ENCODE measurements at regions not wholly inside any gene's neighbourhood (a gene's known extent, or its start where the extent isn't known, plus 50 kb on each side); places are given as distances from the start of the nearest gene placed in this dataset.

DNA sequence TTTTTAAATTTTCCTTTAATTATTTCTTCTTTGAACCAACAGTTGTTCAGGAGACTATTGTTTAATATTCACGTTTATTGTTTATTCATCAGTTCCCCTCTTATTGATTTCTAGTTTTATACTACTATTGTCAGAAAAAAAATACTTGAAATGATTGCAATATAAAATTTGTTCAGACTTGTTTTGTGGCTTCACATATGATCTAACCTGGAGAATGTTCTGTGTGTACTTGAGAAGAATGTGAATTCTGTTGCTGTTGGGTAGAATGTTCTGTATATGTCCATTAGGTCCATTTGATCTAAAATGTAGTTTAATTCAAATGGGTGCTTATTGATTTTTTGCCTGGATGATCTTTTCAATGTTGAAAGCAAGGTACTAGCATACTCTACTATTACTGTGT, 408.7 kb upstream of the RIOK2 start:
- no peak for DNase-seq (ENCODE audit: low read depth)

DNA sequence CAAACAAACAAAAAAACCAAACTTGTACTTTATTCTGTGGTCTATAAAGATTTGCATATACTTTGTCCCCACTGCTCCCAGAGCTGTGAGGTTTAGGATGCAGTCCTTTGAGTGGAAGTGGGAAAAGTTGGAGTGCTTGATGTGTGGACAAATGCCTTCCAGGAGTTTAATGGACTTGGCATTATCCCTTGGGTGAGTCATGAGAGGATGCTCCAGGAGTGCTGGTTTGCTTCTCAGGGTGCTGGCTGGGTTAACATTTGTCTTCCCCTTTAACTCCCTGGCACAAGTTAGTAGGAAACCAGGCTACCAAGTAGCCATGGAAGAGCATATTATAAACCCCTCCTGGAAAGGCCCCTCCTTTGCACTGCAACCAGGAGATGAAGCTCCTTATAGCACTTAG, 417.4 kb upstream of the RIOK2 start:
- DNase-seq (ENCODE audit: low read depth) = no peak

DNA sequence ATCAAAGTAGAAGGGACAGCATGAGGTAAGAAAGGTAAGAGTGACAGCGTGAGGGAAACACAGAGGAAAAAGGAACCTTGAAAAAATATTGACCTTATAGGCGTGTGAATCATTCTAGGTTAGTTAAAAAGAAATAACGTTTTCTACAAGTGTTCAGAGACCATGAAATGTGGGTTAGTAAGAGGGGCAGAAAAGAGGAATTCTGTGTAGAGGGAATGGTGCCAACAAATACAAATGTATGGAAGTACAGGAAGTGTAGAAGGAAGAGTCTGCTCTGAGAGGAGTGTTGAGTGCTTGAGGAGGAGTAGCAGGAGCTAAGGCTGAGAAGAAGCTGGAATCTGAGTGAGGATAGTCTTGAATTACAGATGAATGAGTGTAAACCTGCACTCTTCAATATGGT, 418.6 kb upstream of the RIOK2 start:
- no peak for DNase-seq (ENCODE audit: low read depth)

DNA sequence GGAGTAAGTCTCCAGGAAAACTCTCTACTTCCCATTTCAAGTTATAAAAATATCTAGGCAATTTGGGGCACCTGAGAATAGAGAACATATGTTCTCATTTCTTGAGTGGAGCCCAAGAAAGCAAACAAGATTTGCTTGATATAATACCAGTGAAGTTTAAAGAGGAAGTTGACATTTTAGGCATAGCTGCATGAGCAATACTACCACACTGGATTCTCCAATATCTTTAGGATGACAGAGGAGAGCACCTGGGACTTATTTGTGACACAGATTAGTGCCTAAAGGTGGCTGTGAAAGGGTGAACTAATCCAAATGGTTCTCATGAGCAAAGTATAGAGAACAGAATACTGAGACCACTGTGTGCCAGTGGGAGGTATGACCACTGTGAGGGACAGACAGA, 423.5 kb upstream of the RIOK2 start:
- DNase-seq (ENCODE audit: low read depth) = no peak

DNA sequence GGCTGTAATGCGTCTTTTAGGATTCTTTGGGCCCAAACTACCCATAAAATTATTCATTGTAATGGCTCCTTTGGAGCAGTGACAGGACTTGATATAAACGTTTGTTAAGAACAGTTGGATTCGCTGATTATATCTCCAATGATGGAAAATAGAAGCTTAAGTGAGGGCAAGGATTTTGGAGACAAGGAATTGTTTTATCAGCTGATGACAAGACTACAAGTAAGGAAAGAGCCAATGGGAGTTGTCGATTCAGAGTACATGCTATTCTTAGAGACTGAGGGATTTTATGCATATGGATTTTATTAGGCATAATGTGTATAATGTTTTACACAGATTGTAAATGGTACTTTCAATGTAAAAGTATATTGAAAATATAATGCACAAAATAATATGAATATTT, 425.5 kb upstream of the RIOK2 start:
- no peak for DNase-seq (ENCODE audit: low read depth)

DNA sequence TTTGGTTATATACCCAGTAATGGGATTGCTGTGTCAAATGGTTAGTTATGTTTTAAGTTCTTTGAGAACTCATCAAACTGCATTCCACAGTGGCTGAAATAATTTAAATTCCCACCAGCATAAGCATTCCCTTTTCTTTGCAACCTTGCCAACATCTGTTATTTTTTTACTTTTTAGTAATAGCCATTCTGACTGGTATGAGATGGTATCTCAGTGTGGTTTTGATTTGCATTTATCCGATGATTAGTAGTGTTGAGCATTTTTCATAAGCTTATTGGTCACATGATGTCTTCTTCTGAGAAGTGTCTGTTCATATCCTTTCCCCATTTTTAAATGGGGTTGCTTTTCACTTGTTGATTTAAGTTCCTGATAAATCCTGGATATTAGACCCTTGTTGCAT, 435.7 kb upstream of the RIOK2 start:
- DNase-seq (ENCODE audit: low read depth) = peak; percentile 32

DNA sequence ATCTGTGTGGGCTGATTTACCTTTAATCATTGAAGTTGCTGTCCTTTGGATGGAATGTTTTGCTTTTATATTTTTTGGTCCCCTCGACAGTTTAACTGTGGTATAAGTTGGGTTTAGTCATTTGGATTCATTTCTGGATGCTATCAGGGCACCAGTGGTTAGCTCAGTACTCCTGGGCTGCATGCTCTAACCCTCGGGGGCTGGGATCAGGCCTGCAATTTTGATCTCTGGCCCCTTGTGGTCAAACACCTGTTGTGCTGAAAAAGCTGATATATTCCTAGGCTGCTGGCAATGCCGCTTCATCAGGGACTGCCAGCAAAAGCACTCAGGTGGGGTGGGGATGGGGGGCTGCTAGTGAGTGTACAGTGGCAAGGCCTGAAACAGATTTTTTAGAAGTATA, 440.4 kb upstream of the RIOK2 start:
- DNase-seq (ENCODE audit: low read depth) = no peak

DNA sequence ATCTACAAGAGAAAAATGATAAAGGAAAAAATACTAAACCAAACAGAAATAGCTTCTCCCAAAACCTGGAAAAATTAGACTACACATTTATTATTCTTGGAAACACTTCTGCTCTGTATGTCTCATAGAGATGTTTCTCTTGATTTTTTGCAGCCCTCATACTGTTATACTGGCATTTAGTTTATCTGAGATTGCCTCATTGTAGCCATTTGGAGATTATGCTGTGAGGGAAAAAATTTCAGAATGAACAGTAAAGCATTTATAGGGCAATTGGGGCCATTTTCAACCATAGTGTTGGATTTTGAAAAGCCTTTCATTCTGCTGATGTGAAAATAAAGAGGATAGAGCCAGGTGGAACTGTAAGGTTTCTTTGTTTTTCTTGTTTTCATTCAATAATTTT, 441.8 kb upstream of the RIOK2 start:
- DNase-seq (ENCODE audit: low read depth) = no peak

DNA sequence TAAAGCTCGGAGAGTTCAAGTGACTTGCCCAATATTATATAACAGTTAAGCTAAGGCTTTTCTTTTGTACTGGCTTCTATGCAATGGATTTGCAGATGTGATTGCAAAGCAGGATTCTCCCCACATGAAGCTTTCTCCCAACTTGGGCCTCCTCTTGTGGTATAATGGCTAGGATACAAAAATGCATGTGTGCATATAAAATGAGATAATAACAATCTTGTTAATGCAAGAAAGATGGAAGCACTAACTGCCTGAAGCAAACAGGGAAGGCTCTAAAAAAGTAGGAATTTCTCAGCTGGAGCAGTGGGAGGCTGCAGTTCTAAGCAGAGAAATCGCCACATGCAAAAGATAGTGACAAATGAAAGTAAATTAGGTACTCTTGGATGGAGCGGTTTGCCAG, 444.2 kb upstream of the RIOK2 start:
- no peak for DNase-seq (ENCODE audit: low read depth)

DNA sequence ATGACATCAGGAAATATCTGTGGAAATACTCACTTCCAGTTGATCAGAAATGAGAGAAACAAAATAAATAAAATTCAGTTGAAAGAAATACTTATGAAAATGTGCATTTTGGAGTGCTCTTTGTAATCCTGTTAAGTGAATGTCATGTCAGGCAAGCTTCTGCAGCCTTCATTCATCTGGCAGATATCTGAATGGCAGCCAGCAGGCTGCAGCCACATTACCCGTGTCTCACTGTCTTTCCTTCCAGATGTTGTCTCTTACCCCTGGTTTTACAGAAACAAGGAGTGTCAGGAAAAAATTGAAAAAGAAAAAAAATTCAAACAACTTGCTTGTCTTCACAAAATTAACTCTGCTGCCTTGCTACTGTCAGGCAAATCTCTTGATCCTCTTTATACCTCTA, 445.0 kb upstream of the RIOK2 start:
- DNase-seq (ENCODE audit: low read depth) = no peak

DNA sequence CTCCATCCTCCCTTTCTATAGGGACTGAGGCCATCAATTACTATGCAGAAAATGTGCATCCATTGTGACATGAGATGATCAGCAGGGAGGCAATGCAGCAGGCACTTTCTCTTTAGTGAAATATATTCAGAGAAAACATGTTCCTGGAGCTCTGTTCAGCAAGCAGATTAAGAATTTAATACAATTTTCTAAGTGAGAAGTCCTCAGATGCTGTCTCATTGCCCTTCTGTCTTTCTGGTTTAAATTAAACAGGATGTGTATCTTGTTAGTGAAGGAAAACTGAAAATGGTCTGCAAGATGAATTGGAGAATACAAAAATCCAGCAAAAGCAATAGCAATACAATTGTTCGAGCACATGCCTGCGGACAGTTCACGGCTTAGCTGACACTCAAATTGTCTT, 445.8 kb upstream of the RIOK2 start:
- no peak for DNase-seq (ENCODE audit: low read depth)

DNA sequence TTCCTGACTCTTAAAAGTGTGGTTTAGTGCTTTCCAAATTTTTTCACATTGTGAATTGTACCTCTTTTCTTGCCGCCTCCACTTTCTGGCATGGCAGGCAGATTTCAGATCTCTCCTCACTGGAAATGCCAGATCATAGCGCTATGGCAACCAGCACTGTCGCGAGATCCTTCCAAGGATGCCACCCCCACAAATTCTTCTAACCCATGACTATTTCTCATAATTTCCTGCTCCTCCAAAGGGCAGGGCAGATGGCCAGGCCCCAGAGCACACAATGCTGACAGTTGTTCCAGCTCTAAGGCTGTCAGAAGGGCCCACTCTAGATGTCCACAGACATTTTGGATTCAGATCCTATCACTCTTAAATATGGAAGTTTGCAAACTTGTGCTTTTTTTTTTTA, 446.2 kb upstream of the RIOK2 start:
- DNase-seq (ENCODE audit: low read depth) = peak; percentile 55

DNA sequence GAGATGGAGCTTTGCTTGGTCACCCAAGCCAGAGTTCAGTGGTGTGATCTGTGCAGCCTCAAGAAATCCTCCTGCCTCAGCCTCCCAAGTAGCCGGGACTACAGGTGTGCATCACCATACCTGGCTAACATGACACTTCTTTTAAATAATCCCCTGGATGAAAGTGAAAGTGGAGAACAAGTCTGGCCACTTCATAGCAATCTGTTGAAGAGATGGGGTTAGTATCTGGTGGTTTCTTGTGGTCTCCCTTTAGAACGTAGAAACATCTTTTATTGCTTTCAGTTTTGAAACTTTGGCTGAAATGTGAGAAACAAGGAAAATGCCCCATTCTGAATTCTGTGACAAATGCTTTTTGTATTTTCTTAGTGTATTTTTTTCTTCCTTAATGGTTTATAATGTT, 452.5 kb upstream of the RIOK2 start:
- no peak for DNase-seq (ENCODE audit: low read depth)

DNA sequence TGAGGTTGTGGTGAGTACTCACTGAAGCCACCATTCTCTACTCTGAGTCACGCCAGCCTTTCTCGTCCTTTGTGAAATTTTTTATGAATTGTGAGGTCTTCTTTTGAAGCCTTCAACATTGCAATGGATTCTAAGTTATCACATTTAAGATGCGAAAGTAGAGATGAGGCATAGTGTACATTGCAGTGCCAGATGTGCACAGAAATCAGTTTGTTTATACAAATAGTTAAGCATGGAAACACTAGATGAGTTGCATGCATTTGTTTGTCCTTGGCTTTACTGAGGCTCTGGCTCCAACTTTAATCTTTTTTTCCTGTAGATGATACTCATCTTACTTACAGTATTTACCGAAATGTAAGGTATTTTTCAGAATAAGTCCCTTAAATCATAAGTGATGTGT, 453.7 kb upstream of the RIOK2 start:
- DNase-seq (ENCODE audit: low read depth) = no peak

DNA sequence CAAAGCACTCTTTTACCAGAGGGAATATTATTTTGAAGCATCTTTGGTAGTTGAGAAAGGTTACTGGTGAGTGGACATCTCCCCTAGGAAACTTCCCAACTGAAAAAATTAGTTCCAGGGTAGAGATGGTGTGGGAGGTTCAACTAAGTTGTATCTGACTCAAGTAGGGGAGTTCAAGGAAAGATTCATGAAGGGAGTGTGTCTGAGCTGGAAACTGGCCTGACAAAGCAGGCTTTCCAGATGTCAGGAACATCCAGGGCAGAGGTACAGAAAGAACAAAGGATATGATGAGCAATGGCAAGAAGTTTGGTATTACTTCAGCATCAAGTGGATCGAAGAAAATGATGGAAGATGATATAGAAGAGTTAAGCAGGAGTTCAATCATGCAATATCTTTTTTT, 458.0 kb upstream of the RIOK2 start:
- no peak for DNase-seq (ENCODE audit: low read depth)

DNA sequence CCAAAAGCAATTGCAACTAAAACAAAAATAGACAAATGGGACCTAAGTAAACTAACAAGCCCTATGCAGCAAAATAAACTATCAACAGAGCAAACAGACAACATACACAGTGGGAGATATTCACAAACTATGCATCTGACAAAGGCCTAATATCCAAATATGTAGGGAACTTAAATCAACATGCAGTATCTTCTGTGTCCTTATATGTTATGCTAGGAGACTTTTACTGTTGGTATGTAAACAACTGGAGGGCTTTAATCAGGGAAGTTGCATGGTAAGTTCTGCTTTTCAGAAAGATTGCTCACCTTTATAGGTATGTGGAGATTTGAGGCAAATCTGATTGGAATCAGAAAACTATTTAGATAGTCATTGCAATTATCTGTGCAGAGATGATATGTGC, 461.2 kb upstream of the RIOK2 start:
- no peak for DNase-seq (ENCODE audit: low read depth)

DNA sequence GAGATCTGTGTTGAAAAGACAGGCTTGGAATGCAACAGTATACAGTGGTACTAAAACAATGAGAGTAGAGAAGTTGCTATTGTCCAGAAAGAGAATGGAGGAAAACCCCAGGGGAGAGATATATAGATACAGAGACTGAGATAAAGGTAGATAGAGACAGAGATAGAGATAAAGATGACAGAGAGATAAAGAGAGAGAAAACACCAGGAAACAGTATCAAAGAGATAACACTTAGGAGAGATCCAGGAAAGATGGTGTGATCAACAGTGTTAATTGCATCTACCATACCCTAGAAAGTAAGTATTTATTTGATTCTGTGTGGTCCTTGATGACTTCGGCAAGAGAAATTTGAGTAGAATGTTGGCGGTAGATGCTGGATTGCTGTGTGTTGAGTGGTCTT, 461.8 kb upstream of the RIOK2 start:
- DNase-seq (ENCODE audit: low read depth) = no peak

DNA sequence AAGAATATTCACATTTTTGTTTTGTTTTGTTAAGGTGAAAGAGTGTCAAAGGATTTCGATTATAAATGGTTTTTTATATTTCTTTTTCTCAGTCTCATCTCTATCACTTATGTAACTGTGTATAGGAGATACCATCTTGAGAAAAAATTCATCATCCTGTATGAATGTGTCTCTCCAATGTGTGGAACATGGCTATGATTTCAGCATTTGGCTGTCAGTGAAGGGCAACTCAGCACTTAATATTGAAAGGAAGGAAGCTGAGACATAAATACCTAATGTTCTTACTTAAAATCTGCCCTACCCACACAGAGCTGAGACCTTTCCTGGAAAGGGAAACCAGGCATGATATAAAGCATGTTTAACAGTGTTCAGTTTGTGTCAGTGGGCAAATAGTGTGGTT, 474.2 kb upstream of the RIOK2 start:
- no peak for DNase-seq (ENCODE audit: low read depth)

DNA sequence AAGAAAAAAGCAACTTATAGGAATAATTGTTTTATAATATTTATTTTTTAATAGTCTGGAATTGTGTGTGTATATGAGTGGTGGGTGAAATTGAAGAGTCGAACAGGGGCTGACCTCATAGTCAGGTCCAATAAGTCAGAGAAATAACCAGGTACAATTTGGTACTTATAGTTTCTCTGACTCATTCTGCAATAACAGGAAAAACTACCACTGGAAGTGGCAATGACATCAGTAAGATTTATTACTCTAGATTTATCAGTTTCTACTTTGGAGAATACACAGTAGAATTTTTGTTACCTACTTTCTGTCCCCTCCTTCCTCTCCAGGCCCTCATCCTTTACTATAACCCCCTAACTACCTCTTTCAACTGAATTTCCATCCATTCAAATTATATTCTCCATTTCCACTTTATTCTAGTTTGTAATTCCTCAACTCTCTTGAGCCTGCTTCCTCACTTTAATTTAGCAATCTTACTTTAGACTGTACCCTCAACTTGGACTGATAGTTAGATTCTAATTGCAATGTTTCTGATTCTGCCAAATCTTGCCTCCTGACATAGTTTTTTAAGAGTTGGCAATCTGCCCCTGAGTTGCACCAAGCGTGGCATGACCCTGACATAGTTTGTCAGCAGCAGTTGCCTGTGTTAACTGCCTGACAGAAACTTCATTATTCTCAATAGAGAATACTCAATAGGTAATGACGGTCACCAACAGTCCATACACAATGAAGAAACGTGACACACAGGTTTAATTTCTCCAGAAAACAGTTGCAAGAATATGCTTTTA, 475.3 kb upstream of the RIOK2 start:
- DNase-seq (ENCODE audit: low read depth) = no peak

DNA sequence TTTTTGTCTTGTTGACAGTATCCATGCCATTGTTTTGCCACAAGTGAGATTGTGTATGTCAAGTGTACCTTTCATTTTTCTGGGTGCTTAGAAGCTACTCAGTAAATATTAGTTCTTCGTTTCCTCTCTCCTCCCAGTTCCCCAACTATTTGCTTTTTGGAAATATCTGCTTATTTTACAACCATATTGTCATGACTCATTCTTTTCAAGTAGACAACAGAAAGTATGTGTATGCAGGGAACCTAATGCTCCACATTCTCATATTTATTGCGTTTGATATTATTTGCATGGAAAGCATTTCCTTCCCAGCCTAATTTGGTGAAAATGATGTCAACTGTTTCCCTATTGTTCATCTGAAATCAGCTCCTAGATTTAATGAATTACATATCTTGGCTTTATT, 483.7 kb upstream of the RIOK2 start:
- DNase-seq (ENCODE audit: low read depth) = no peak

DNA sequence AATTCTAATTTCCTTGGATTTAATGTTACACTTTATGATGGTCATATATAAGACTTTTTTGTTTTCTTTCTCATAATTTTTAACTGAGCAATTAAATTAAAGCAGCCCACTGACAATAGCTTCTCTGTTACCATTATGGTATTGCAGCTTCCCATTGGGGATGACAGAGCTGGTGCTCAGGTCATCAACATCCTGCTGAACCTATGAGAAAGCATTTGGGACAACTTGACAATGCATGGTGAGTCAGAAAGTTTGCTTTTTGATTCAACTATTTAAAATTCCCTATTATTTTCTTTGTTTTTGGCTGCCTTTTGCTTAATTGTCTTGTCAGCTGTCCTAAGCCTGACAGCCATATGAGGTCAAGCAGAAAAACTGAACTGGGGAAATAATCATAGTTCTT, 487.4 kb upstream of the RIOK2 start:
- DNase-seq (ENCODE audit: low read depth) = no peak

DNA sequence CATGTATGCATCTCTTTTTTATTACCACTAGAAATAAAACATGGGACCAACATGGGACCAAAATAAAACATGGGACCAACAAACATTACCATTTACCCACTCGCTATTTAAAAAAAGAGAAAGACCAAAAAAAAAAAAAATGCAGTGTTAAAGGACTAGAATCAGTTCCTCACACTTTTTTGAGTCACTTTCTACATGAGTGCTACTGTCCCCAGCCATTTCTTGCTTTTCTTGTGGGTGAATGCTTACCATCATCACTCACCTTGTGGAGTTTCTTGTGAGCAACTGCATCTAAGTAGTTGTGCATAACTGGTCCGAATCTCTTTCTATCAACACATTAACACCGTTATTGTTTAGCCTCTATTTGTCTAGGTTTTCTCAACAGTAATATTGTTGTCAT, 493.6 kb upstream of the RIOK2 start:
- no peak for DNase-seq (ENCODE audit: low read depth)

DNA sequence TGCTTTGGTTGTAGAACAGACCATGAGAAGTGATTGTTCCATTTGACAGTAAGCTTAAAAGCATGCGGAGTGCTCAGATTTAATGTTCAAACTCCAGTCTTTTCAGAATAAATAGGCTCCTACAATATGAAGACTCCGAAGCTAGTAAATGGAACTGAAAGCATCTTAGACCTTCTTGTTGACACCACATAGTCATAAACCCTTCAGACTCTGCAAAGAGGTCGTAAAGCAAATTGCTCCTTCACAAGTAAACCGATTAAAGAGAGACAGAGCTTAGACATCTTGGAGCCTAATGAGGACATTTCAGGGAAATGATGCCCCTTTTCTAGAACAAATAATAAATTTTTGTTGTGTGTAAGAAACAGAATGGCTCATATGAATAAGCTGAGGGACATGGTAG, 511.0 kb upstream of the RIOK2 start:
- peak; percentile 14 for DNase-seq (ENCODE audit: low read depth)

DNA sequence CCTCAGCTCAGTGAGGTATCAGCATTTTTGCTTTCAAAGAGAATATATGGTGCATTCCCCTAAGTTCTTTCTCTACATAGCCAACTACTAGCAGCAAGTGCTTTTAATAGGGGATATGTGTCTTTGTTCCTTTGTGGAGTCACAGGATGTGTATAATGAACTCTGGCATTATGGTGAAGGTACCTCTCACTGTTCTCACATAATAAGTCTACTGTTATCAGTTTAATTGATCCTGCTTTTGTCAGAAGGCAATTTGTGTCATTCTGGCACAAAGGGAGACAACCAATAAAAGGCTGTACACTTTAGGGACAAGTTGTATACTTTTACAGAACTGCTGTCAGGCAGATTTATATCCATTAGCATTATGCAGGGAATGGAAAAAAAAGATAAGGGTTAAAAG, 531.4 kb upstream of the RIOK2 start:
- no peak for DNase-seq (ENCODE audit: low read depth)

DNA sequence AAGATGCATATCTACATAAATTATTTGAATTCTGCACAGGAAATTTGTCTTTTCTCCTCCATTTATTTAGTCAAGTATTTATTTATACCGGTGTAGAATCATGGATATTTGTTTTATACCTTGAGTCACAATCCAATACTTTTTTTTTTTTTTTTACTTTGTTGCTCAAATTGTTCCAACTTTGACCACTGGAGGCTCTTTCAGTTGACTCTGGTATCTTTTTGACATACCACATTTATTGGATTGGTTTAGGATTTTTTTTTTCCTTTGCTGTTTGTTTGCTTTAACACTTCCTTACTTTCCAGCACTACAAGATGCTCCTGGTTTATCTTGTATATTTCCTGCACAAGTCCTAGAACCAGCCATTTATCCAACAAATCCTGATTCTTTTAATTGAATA, 543.1 kb upstream of the RIOK2 start:
- DNase-seq (ENCODE audit: low read depth) = no peak

Measured in GM04504 (cell line).